ENCODE measurements at regions not wholly inside any gene's neighbourhood (a gene's known extent, or its start where the extent isn't known, plus 50 kb on each side); places are given as distances from the start of the nearest gene placed in this dataset.
"Not testable (repeated sequence)": the region's sequence is repeated elsewhere in the genome, so short reads cannot be mapped to it uniquely, and the experiment has no call there.

DNA sequence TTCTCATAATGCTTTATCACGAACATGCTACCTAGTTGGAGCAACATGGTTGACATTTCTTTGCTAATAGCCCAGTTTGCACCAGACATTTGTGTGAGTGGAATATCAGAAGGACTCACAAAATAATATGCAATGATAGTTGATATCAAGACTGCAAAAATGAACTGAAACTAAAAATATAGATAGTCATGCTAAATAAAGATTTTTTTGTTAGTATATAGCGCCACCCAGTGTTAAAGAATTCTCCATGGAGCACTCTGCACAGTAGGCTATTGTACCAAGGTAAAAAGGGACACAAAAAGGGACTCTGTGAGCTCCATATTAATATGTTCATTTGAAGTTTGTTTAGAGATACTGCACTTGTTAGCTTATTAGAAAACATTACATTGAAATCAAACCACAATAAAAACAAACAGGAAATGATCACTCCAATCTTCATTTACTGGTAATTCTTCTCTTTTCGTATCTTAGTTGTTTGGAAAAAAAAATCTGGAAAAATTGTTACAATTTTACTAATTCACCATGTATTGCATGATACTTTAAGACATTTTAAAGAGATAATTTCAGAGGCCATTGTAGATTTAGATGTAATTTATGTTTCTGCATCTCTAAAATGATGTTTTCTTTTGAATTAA is 1509.6 kb downstream of the ADGRL3 start:
- DNase-seq (ENCODE audit: insufficient read length, low spot score) (no peak), FAIRE-seq (no peak)
- TF ChIP-seq POLR2A (IDR thresholded peaks at IDR 0.05; ENCODE audit: low read depth, low read length) = no peak

DNA sequence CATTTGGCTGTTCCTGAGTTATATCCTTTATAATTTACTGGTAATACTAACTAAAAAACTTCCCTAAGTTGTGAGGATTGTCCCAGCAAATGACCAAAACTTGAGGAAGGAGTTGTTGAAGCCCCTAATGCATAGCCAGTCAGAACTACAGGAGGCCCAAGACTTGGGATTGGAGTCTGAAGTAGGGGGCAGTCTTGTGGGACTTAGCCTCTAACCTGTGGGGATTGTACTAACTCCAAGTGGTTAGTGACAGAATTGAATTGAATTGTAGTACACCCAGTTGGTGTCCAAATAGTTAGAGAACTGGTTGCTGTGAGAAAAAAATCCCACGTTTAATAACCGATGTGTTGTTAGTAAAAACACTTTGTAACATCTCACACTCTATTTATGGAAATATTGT is 1506.3 kb downstream of the ADGRL3 start:
- no peak for FAIRE-seq
- no peak for TF ChIP-seq POLR2A (IDR thresholded peaks at IDR 0.05; ENCODE audit: low read depth, low read length)

DNA sequence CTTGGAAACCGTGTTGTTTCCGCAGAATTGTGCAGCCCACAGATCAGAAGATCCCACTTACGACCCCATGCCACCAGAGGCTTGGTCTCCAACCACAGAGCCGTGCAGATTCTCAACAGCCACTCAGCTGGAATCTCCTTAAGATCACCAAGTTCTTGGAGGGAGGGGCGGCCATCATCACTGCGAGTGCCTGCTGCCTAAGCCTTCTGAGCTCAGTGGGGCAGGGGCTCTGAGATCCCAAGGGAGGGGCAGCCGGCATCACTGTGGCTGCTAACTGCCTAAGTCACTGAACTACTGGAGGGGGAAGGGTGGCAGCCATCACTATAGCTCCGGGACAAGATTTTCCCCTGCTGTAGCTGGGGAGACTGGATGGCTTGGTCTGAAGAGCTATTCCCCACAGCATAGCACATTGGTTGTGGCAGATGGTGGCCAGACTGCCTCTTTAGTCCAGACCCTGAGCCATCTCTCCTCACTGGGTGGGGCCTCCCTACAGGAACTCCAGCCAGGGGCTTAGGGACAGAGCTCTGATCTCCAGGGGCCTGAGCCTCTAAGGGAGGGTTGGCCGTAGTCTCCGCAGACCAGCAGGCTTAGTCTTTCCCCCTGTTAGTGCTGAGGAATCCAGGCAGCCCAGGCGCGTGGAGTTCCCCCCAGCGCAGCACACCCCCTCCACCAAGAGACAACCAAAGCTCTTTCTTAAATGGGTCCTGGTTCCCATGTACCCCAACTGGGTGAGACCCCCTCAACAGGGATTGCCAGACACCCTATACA is 1483.9 kb downstream of the ADGRL3 start:
- DNase-seq (ENCODE audit: insufficient read length, low spot score) = no peak
- no peak for TF ChIP-seq POLR2A (IDR thresholded peaks at IDR 0.05; ENCODE audit: low read depth, low read length)
- FAIRE-seq = no peak

More for the DNA sequence above, 1506.3 kb downstream of the ADGRL3 start:
- DNase-seq (ENCODE audit: insufficient read length, low spot score) = no peak

DNA sequence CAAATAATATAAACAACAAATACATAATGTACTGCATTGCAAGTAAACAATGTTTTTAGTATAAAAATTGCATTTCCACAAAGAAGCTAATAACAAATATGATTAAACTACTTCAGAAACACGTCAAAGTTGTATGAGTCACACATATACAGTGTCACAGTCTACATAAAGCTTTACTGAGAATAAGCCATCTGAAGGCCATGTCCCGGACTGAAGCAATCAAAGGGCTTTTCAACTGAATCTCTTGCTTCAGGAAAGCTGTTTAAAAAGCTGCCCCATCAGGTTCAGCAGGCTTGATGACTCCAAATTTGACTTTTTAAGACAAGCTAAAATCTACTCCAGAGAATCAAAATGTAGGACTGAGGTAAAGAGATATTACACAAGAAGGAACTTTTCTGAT is 1476.8 kb downstream of the ADGRL3 start:
- TF ChIP-seq POLR2A (IDR thresholded peaks at IDR 0.05; ENCODE audit: low read depth, low read length) = no peak
- DNase-seq (ENCODE audit: insufficient read length, low spot score) = no peak
- no peak for FAIRE-seq

DNA sequence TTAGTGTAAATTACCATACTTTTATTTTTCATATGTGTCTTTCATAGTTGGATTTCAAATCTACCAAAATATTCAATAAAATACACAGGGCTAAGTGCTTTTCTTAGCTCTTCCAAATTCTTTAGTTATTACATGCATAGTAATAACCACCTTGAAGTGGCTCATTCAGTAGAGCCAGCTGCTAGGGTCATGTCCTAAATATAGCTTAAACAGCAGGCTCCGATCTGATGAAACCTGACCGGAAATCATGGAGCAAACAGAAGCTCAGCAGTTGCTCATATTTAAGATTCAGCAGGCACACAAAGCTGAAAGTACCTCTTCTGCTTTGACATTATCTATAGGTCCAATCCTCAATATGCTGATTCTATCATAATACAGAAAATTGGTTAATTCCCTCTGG is 1470.4 kb downstream of the ADGRL3 start:
- DNase-seq (ENCODE audit: insufficient read length, low spot score) = no peak
- no peak for FAIRE-seq
- no peak for TF ChIP-seq POLR2A (IDR thresholded peaks at IDR 0.05; ENCODE audit: low read depth, low read length)

DNA sequence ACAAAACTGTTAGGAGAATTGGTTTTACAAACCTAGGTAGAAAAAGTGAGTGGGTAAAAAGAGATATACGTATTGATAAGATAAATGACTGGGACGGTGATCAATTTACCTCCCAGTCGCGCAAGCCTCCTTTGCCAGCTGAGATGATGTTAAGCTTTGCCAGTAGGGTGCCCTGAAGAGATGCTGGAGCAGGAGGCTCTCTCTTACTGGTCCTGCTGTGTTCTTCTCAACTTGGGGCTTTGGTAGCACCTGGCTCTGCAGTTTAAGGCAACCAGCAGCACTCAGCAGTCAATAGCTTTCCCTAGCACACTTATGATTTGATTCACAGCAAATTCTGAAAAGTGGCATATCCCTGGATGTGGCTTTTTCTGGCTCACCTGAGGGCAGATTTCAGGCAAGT is 1461.7 kb downstream of the ADGRL3 start:
- FAIRE-seq (no peak), DNase-seq (ENCODE audit: insufficient read length, low spot score) (no peak)
- TF ChIP-seq POLR2A (IDR thresholded peaks at IDR 0.05; ENCODE audit: low read depth, low read length) = no peak

DNA sequence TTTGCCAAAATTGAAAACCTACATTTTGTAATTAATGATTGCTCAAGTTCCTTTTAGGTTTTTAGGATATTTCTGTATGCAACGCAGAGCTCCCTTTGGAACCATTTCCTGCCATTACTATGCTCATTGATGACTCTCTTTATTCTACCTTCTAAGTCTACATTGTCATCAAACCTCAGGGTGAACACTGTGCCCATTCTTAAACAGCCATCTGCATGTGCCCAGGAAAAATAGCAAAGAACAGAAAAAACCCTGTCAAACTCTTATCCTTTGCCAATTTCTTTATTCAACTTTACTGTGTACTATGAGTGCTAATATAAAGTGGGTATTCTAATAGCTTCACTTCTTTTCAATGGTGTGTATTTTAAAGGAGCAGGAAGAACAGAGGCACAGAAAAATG is 1455.9 kb downstream of the ADGRL3 start:
- no peak for TF ChIP-seq POLR2A (IDR thresholded peaks at IDR 0.05; ENCODE audit: low read depth, low read length)
- no peak for DNase-seq (ENCODE audit: insufficient read length, low spot score)
- no peak for FAIRE-seq

DNA sequence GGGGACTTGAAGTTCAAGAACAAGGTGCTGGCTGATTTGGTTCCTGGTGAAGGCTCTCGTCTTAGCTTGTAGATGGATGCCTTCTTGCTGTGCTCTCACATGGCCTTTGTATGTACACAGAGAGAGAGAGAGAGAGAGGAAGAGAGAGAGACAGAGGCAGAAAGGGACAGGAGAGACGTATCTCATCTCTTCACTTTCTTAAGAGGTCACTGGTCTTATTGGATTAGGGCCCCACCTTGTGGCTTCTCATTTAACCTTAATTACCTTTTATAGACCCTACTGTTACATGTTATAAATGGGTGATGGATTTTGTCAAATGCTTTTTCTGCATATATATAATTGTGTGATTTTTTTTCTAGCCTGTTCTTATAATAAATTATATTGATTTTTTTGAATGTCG is 1444.2 kb downstream of the ADGRL3 start:
- DNase-seq (ENCODE audit: insufficient read length, low spot score) (no peak), FAIRE-seq (no peak)
- no peak for TF ChIP-seq POLR2A (IDR thresholded peaks at IDR 0.05; ENCODE audit: low read depth, low read length)

DNA sequence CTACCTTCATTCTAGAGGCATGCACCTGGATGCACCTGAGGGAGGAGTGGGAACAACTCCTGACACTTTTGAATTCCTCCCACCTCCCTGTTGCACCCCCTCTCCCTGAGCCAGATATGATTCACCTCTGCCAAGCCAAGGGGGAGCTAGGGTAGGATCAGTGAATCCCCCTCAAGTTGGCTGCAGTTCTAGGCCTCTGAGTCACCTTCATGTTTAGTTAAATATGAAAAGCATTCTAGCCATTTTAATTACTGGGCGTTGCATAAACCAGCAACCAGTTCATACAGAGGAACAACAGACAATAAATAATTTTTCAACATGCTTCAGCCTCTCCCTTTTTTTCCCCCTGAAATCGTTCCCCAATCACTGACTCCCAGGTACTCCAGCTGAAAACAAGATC is 1440.2 kb downstream of the ADGRL3 start:
- no peak for DNase-seq (ENCODE audit: insufficient read length, low spot score)
- TF ChIP-seq POLR2A (IDR thresholded peaks at IDR 0.05; ENCODE audit: low read depth, low read length) = no peak
- no peak for FAIRE-seq

DNA sequence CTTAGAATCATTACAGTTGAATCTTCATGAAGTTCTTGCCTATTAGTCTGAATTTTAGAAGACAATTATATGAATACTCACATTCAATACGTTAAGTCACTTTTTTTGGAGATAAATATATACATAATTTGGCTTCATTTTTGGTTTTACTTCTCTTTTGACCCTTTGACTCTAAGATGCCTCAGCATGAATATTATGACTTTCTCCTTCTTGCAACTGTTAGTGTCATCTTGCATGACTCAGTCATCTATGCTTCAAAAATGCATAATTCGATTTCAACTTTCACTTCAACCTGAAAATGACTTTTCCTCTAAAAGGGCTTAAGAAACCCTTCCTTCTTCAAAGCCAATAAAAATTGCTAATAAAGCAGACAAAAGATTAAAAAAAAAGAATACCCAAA is 1427.5 kb downstream of the ADGRL3 start:
- FAIRE-seq (no peak), DNase-seq (ENCODE audit: insufficient read length, low spot score) (no peak)
- no peak for TF ChIP-seq POLR2A (IDR thresholded peaks at IDR 0.05; ENCODE audit: low read depth, low read length)

DNA sequence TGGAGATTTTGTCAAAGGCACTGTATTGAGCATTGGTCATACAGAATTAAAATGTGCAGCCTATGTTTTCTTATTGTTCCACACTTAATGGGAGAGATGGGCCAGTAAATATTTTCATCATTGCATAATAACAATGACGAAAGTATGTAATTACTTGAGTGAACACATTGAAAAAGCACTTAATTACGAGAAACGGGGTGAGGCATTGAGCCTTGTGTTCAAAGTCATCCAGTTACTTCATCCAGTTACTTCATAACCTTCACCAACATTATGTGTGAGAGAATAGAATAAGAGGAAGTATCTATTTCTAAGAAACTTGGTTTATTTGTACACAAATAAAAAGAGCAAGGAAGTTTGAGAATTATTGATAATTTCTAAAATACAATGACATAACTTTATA is 1427.0 kb downstream of the ADGRL3 start:
- FAIRE-seq = no peak

DNA sequence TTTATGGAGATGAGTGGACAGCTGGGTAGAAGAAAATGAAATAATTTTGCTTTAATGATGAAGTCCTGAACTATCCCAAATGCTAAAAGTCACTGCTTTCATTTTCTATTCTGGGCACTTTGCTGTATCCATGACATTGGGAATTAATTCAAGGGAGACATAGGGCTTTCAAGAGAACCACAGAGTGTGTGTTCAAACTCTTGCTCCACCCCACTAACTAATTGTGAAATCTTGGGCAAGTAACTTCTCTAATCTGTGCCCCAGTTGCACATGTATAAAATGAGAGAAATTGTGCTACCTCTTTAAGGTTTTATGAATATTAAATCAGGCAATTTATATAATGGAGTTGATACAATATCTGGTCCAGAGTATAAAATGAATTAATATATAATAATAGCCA is 1422.0 kb downstream of the ADGRL3 start:
- FAIRE-seq = no peak
- no peak for DNase-seq (ENCODE audit: insufficient read length, low spot score)
- TF ChIP-seq POLR2A (IDR thresholded peaks at IDR 0.05; ENCODE audit: low read depth, low read length) = no peak

More for the DNA sequence above, 1427.0 kb downstream of the ADGRL3 start:
- DNase-seq (ENCODE audit: insufficient read length, low spot score) = no peak
- TF ChIP-seq POLR2A (IDR thresholded peaks at IDR 0.05; ENCODE audit: low read depth, low read length) = no peak

DNA sequence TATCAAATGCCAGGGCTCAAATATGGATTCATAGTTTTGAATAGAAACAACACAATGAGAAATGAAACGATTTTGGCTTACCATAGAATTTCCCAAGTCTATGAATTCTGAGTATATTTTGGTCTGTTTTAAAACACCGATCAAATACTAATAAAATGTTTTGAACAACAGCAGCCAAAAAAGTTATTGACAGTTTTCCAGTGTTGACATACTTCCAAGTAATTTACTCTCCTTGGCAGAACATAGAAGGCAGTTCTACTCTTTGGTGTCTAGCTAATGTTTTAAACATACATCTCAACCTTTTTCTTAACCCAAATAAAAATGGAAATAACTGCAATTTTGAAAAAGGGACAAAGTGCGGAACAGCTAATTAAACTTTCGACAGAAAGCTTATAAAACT is 1419.8 kb downstream of the ADGRL3 start:
- TF ChIP-seq POLR2A (IDR thresholded peaks at IDR 0.05; ENCODE audit: low read depth, low read length) = no peak
- DNase-seq (ENCODE audit: insufficient read length, low spot score) (no peak), FAIRE-seq (no peak)

DNA sequence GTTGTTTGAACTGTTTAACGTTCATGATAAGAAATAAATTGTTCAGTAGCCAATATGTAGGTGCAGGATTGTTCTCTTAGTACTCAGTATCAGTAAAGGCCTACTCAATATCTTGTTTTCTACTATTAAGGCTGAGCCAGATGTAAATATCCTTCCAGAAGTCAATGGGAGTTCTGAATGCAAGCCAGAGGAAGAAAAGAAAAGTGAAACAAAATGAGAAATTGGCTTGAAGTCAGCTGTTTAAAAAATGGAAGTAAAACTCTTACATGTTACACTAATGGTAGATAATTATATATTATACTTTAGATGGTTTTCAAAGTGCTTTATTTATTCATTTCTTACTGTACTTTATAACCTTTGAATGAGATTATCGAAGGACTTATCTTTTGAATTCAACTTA is 1417.9 kb downstream of the ADGRL3 start:
- FAIRE-seq (no peak), DNase-seq (ENCODE audit: insufficient read length, low spot score) (no peak)
- TF ChIP-seq POLR2A (IDR thresholded peaks at IDR 0.05; ENCODE audit: low read depth, low read length) = no peak

DNA sequence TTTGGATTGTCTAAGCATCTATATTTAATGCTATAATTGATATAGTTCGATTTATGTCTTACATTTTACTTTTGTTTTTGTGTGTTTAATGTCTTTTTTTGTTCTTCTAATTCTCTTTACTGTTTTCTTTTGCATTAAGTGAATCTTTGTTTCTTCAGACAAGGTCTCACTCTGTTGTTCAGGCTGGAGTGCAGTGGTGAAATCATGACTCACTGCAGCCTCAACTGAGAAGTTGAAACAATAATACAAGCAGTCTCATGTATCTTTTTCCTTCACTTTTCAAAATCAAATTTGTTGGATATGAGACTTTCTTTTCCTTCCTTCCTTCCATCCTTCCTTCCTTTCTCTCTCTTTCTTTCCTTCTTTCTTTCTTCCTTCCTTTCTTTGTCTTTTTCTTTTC is 1401.6 kb downstream of the ADGRL3 start:
- FAIRE-seq (no peak), DNase-seq (ENCODE audit: insufficient read length, low spot score) (no peak)
- no peak for TF ChIP-seq POLR2A (IDR thresholded peaks at IDR 0.05; ENCODE audit: low read depth, low read length)

DNA sequence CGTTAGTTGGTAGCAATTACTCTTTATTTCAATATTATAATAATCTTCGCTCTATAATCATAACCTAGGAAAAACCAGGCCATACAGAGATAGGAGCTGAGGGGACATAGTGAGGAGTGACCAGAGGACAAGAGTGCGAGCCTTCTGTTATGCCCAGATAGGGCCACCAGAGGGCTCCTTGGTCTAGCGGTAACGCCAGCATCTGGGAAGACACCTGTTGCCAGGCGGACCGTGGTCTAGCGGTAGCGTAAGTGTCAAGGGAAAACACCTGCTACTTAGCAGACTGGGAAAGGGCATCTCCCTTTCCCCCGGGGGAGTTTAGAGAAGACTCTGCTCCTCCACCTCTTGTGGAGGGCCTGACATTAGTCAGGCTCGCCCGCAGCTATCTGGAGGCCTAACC is 1395.1 kb downstream of the ADGRL3 start:
- not testable (repeated sequence) for DNase-seq (ENCODE audit: insufficient read length, low spot score); FAIRE-seq
